AG04450 (cell line): ENCODE measurements at regions not wholly inside any gene's neighbourhood (a gene's known extent, or its start where the extent isn't known, plus 50 kb on each side); places are given as distances from the start of the nearest gene placed in this dataset.
"Not testable (repeated sequence)": the region's sequence is repeated elsewhere in the genome, so short reads cannot be mapped to it uniquely, and the experiment has no call there.

Source experiments
- CTCF ChIA-PET: fragments of 300-600, 350-600 bp; formaldehyde crosslinking; extraction: SDS; loops from one replicate; lab custom pipeline; 2022; ENCODE audit warnings: antibody characterized with exemption, inconsistent platforms; lab: Charles Lee
- POLR2A ChIA-PET: fragments of 350-600 bp; formaldehyde crosslinking; extraction: SDS; loops from one replicate; lab custom pipeline; 2021; ENCODE audit warnings: antibody characterized with exemption, inconsistent platforms; lab: Yijun Ruan, JAX
- DNase-seq: peaks from one replicate; pipeline ENCODE4 v3.0.0-alpha.2; 2011; ENCODE audit warnings: low read depth, low spot score
- H3K27ac ChIP-seq: one replicate; pipeline ENCODE4 v1.5.1; 2012; ENCODE audit warnings: low read depth, low read length, control low read depth
- H3K27me3 ChIP-seq: one replicate; pipeline ENCODE4 v1.6.0; 2012; ENCODE audit warnings: low read length; ENCODE audit not compliant: control insufficient read depth, insufficient read depth
- H3K4me3 ChIP-seq: 2 replicates; pipeline ENCODE4 v1.5.1; 2011; ENCODE audit warnings: mild to moderate bottlenecking, low read depth, low read length, control low read depth
- H3K9me3 ChIP-seq: 2 replicates; pipeline ENCODE4 v1.5.1; 2012; ENCODE audit warnings: low read length; ENCODE audit not compliant: control insufficient read depth, insufficient read depth
- TF ChIP-seq, protein P1 (sequence below): IDR thresholded peaks from 2 replicates; pipeline ENCODE4 v1.5.1; 2011; ENCODE audit warnings: low read depth, low read length, control low read depth, inconsistent platforms

DNA sequence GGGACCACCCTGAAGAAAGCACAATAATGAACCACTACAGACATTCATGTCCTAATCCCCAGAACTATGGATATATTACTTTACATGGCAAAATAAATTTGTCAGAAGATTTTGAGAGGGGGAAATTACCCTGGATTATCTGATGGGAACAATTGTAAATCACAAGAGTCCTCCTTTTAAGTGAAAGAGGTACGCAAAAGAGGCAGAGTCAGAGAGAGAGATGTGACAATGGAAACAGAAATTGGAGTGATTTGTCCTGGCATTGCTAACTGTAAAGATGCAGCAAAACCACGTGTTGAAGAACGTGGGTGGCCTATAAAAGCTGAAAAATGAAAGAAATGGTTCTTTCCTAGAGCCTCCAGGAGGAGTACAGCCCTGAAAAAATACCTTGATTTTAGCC lies 1121.4 kb upstream of the ALCAM start:
- Histone ChIP-seq H3K27ac (no peak overlapping the region), H3K9me3 (no peaks in the 10 kb centered on the region), H3K4me3 (no peak overlapping the region), H3K27me3 (no peaks in the 10 kb centered on the region)
- DNase-seq, result no peak
- CTCF ChIA-PET, result no interaction called here
- POLR2A ChIA-PET, result no interaction called here
- TF ChIP-seq, protein P1, sequence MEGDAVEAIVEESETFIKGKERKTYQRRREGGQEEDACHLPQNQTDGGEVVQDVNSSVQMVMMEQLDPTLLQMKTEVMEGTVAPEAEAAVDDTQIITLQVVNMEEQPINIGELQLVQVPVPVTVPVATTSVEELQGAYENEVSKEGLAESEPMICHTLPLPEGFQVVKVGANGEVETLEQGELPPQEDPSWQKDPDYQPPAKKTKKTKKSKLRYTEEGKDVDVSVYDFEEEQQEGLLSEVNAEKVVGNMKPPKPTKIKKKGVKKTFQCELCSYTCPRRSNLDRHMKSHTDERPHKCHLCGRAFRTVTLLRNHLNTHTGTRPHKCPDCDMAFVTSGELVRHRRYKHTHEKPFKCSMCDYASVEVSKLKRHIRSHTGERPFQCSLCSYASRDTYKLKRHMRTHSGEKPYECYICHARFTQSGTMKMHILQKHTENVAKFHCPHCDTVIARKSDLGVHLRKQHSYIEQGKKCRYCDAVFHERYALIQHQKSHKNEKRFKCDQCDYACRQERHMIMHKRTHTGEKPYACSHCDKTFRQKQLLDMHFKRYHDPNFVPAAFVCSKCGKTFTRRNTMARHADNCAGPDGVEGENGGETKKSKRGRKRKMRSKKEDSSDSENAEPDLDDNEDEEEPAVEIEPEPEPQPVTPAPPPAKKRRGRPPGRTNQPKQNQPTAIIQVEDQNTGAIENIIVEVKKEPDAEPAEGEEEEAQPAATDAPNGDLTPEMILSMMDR, result no peak

DNA sequence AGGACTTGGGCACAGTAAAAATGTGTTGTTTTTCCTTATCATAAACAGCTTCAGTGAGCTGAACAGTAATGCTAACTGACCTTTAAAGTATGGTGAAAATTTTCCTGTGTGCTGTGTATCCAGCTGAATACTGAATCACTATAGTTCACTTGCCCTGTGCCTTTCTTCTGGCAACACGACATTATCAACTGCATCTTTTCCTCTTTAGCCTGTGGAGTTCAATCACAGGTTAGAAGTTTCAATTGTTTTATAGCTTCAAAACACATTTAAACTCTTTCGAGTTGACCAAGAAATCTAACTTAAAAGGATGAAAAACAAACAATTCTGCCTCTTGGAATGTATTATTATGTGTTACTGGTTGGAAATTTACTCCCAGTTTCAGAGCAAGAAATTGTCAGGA lies 1120.7 kb upstream of the ALCAM start:
- Histone ChIP-seq H3K4me3 (no peak overlapping the region), H3K27ac (no peak overlapping the region), H3K9me3 (no peaks in the 10 kb centered on the region), H3K27me3 (no peaks in the 10 kb centered on the region)
- ChIA-PET CTCF (no interaction called here), POLR2A (no interaction called here)
- no peak for DNase-seq
- TF ChIP-seq, protein P1, result no peak

DNA sequence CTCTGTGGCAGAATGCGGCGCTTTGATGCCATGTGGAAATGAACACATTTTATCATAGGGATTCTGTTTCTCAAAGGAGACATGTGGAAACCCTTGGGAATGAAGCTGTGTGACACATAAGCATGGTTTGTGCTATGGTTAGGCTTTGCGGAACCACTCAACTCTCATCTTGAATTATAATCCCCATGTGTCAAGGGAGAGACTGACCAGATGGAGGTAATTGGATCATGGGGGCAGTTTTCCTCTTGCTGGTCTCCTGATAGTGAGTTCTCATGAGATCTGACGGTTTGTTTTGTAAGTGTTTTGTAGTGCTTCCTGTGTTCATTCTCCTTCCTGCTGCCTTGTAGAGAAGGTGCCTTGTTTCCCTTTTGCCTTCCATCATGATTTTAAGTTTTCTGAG lies 1109.2 kb upstream of the ALCAM start:
- CTCF ChIA-PET, result no interaction called here

DNA sequence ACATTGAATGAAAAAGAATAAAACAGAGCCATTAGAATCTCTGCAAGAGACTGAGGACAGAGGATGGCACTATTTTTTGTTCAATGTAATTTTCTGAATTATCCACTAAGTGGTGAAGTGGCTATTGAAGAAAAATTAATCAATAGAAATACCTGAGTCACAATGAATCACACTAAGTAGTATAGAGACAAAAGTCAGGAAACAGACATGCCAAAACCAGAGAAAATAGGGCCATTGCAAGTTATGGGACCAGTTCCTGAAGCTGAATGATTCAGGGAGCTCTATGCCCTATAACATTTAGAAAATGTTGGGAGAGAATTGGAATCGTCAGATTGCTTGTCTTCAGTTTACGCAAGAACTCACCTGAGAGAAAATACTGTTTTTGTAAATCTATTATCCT lies 1103.2 kb upstream of the ALCAM start:
- H3K27me3 ChIP-seq, result no peaks in the 10 kb centered on the region
- no peak overlapping the region for H3K4me3 ChIP-seq
- DNase-seq, result no peak
- TF ChIP-seq, protein P1, result no peak
- ChIA-PET CTCF (no interaction called here), POLR2A (no interaction called here)
- no peaks in the 10 kb centered on the region for H3K9me3 ChIP-seq
- H3K27ac ChIP-seq, result no peak overlapping the region

More for the DNA sequence above, 1109.2 kb upstream of the ALCAM start:
- H3K4me3 ChIP-seq, result no peak overlapping the region
- no peaks in the 10 kb centered on the region for H3K9me3 ChIP-seq
- POLR2A ChIA-PET, result no interaction called here
- H3K27ac ChIP-seq, result no peak overlapping the region
- no peaks in the 10 kb centered on the region for H3K27me3 ChIP-seq
- TF ChIP-seq, protein P1, result no peak
- no peak for DNase-seq

DNA sequence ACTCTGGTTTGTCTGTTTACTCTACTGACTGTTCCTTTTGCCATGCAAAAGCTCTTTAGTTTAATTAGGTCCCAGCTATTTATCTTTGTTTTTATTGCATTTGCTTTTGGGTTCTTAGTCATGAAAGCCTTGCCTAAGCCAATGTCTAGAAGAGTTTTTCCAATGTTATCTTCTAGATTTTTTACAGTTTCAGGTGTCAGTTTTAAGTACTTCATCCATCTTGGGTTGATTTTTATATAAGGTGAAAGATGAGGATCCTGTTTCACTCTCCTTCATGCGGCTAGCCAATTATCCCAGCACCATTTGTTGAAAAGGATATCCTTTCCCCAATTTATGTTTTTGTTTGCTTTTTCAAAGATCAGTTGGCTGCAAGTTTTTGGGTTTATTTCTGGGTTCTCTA lies 1100.5 kb upstream of the ALCAM start:
- DNase-seq, H3K27ac ChIP-seq, CTCF ChIA-PET, H3K9me3 ChIP-seq, POLR2A ChIA-PET, H3K4me3 ChIP-seq, H3K27me3 ChIP-seq: not testable (repeated sequence)

DNA sequence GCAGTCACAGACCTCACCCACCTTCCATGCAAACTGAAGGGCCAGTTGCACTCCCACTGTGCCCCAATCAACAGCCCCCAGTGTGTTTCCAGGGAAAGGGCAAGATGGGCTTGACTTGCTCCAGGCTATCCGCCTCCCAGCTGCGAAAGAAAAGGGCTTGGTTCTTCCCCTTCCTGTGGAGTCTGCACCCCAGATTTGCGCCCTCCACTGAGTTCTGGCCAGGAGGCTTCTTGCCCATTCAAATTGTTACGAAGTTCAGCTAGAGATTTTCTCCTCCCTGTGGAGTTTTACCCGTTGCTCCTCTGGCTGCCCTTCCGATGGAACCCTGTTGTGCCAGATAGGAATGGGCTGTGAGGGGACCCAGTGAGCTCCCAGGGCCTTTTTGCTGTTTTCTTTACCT lies 1096.9 kb upstream of the ALCAM start:
- POLR2A ChIA-PET, result no interaction called here
- no peak for DNase-seq
- TF ChIP-seq, protein P1, result no peak
- CTCF ChIA-PET, result interaction anchor here (0.6 kb wide), 1 partner anchor 1135 kb away, joined by 3 read pairs; no protein-coding TSS in a partner anchor
- no peak overlapping the region for H3K27ac ChIP-seq
- no peaks in the 10 kb centered on the region for H3K27me3 ChIP-seq
- no peak overlapping the region for H3K4me3 ChIP-seq
- no peaks in the 10 kb centered on the region for H3K9me3 ChIP-seq
